ENCODE measurements at regions not wholly inside any gene's neighbourhood (a gene's known extent, or its start where the extent isn't known, plus 50 kb on each side); places are given as distances from the start of the nearest gene placed in this dataset.

DNA sequence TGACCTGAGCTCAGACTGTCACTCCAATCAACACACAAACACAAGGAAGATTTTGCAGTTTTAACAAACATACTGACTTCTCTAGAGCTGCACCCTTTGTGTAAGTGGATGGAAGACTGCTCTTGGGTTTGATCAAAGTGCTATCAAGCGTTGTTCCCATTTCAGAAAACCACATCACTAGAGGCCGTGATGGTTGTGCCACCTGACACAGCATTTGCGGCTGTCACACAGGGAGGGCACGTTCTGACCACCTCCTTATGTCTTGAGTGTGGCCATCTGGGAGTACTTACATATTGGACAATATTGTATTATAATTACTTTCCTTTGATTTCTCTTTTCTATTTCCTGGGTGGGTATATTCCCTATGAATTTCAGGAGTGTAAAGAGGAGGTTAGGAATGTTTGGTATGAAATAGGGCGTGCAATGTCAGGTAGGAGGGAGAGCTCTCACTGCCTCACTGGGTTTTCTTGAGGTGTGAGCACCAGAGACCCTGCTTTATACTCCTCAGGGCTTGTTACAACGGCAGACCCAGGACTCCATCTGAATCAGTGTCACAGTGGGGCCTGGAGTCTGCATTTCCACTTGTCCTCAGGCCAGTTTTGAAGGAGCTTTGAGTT, 74.3 kb downstream of the SYNE3 start:
- DNase-seq = no peak

DNA sequence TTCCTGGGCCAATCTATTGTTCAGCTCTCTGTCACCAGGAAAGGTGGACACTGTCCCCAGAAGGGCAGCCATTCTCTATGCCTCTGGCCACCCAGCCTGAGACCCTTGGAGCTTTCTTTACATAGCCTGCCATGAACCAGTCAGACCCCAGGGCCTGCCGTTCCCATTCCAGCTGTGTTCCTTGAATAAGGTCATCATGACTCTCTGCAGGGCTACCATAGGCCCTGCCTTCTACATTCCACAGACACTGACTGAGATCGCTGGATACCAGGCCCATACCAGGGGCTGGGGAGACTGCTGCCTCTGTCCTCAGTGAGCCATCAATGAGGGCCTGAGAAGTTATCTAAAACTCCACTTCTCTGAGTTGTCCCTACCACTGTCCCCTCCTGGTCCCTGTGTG, 75.5 kb downstream of the SYNE3 start:
- DNase-seq = no peak

DNA sequence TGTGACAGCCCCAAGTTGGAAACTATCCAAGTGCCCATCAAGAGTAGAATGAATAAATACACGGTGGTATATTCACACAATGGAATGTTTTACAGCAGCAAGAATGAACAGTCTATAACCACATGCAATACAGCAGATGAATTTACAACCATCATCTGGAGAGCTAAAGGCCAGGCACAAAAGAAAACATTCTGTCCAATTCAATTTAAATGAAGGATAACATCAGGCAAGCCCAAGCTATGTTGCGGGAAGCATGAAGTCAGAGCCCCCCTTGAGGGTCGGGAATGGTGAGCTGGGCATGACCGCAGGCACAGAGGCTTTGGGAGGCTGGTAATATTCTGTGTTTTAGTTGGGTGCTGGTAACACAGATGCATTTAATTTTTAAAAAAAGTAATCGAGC, 76.0 kb downstream of the SYNE3 start:
- DNase-seq = no peak

DNA sequence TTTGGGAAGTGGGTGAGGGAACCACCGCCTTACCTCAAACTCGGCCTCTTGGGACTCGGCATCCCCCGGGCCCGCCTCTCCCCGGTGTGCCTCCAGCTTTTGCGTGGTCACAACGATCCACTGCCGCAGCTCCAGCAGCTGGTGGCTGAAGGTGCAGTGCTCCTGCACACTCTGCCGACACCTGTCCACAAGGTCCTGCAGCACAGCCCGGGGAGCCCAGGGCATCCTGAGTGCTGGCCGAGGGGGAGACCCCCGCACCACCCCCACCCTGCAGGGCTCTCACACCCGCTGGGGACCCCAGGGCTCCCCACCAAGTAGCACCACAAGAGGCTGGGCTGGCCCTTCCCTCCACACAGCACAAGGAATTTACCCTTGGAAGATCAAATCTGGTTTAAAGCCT, 76.6 kb downstream of the SYNE3 start:
- DNase-seq = no peak

DNA sequence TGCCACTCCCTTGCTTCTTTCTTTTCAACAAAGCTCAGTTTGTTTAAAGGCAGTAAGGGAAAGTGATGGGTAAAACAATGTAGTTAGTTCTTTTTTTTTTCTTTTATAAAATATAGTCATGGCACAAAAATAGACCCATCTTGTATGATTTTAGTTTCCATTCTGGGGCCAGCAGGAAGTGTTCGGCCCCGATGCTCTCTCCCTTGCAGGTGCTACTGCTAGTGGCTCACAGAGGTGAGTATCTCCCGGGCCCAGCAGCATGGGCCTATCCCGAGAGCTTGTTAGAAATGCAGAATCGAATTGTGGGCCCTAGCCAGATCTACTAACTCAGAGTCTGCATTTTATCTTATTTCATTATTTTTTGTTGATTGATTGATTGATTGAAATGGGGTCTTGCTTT, 78.7 kb downstream of the SYNE3 start:
- DNase-seq = no peak

DNA sequence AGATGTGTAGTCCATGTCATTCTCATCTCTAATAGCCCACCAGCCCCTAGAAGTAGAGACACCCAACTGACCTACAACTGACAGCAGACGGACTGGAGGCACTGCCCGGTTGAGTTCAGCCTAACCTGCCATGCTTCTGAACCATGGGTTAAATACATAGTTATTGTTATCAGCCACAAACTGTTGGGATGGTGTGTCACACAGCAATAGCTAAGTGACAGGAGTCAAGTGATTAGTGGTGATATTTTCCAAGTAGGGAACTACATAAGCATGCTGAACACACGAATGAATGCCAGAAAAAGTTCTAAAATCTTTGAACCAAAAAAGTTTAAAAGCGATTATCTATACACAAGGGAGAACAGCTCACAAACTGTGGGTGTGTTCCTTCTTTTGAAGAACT, 80.1 kb downstream of the SYNE3 start:
- no peak for DNase-seq

DNA sequence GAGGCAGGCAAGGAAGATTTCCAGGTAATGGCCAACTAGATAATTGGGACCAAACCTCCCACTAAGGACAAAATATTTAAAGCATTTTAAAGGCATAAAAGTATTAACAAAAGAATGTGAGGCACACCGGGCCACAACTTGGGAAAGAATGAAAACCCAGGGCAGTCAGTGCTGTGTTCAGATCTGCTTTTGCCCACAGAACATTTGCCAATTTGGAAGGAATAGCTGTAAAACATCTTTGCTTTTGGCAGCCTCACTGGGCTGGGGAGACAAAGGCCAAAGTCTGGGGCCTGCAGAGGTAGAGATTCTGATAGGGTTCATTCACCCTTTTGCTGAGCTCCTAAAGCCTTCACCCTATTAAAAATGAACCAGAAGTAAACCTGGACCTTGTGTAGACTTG, 82.3 kb downstream of the SYNE3 start:
- DNase-seq = no peak

DNA sequence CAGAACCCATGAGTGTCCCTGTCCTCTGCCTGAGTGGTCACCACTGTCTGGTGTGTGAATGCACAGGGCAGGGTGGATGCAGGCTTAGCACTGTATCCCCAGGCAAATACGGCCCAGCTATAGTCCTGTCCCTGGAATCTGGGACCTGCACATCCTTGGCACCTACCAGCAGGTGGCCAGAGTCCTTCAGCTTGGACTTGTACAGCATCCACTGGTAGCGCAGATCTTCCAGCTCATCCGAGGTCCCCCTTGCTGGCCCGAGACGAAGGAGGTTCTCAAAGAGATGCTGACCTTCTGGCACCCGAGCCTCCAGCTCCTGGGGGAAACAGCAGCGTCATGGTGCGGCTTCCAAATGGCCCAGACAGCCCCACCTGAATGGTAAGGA, 83.4 kb downstream of the SYNE3 start:
- DNase-seq = no peak

DNA sequence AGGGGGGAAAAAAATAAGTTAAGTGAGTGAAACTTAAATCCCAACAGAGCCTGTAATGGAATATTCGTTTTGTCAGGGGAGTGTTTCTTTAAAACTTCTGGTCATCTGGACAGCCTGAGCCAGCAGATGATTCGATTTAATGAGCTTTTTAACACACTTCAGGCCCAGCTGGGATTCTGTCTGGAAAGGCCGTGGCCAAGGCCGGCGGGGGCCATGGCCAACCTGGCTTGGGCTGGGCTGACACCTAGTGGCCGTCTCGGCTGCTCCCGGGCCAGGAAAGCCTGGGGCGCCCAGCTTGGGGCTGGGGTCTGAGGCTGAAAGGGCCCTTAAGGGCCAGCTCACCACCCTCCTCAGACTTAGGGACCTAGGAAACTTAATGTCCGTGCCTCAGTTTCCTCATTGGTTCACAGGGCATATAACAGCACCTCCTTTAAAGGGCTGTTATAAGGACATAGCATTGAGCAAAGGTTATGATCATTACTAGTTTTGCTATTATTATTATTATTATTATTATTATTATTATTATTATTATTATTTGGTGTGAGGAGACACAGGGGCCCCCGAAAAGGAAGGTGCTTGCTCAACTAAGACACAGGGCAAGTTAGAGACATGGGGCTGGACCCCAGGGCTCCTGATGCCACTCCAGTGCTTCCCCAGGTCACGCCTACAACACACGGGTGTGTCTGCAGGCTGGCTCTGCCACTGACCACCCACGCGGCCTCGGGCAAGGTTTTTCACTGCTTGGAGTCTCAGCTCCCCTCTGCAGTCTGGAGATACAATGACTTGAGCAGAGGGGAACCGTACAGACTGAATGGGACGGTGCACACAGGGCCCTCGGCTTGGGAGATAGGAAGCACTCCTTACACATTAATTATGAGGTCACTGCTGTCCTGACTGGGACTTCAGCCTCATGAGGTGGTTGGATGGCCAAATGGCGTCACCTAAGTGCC, 84.0 kb downstream of the SYNE3 start:
- DNase-seq = no peak

DNA sequence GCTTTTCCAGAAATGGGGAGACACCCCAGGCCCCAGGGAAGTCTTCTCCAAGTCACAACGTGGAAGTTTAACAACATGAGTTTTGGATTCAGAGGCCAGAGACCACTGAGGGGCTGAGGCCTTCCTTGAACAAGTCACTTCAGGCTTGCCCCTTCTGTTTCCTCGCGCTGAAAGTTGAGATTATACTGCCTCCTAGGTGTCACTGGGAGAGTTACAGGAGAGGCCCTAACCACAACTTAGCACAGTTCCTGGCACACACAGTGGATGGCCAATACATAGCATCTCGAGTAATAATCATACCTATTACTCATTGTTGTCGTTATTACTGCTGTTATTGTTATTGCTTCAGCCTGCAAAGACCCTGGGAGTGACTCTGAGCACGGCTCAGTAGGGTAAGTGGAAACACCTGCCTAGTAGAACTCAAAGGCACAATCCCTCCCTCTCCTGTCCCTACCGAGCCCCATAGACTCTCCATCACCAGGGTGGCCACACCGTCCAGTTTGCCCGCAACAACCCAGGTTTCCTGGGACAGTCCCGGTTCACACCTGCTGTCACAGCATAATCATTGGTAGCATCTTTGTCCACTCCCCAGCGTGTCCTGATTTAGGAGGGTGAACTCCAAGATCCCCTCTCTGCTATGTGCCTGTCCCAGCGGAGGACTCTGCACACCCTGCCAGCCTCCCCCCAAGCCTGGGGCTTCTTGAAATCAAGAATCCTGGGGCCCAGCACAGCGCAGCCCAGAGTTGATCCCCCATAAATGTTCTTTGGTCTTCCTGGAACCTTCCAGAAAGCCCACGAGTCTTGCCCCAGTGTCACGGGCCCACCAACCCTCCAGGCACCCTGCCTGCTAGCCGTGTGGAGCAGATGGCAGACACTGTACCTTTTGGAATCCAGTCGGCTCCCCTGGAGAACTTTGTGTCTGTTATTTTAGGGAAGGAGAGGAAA, 85.0 kb downstream of the SYNE3 start:
- no peak for DNase-seq

DNA sequence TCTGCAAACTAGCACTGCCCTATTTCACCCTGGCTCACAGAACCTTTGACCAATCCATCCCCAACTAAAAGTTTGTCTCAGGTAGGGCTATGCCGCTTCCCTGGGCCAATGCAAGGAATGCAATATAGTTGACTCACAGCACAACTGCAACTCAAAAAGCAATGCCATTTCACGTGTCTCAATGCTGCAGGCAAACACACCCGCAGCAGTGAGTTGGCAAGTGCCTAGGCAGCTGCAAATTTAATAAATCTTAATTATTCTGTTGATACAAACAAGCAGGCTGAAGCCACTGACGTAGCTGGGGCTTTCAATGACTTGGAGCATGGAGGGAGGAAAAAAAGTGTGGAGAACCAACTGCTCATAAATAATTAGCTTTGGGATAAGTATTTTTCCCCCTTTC, 87.9 kb downstream of the SYNE3 start:
- no peak for DNase-seq

DNA sequence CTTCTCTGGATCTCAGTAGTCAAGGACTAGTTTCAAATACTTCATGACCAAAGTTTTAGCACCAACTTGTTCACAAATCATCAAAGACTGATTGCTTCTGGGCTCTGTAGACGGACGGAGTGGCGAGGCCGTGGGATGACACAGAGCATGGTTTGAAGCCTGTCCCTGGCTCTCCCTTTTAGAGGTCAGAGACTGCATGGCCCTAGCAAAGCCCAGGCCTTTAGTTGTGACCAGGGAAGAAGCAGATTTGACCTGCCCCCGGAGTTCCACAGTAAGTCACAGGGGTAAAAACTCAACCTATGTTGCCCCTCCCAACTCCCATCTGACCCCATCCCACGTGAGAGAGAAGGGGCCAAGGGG, 90.4 kb downstream of the SYNE3 start:
- DNase-seq = no peak

DNA sequence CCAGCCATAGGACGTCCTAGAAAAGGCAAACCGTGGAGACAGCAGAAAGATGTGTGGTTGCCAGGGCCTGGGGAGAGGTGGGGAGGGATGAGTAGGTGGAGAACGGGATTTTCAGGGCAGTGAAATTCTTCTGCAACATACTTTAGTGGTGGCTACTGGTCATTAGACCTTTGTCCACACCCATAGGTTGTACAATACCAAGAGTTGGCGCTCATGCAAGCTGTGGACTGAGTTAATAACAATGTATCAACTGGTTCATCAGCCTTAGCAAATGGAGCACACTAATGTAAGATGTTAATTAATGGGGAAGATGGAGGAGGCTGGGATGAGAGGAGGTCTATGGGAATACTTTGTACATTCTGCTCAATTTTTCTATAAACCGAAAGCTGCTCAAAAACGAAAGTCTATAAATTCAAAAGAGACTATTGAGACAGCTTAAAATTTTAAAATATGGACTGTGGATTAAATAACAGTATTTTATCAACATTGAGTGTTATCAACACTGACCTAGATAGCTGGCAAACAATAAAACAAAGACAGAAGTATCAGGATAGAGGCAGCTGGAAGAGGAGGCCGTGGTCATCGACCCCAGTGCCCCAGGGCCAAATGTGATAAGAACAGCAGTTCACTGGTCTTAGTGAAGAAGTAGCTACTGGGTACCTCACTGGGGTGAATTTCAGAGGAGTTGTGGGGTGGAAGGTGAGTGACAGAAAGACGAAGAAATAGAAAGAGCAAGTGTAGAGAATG, 90.9 kb downstream of the SYNE3 start:
- no peak for DNase-seq

DNA sequence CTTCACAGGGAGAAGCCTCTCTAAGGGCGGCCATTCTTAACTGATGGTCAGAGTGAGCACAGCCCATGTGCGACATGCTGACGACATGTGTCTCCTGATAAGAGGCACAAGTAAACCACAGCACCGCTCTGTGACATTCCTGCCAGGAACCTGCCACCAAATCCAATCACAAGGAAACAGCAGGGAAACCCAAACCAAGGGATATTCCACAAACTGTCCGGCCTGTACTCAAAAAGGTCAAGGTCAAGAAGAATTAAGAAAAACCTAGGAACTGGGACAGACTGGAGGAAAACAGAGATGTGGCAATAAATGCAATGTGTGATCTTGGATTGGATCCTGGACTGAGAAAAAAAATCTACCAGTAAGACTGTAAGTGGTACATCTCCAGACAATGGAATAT, 91.9 kb downstream of the SYNE3 start:
- no peak for DNase-seq

DNA sequence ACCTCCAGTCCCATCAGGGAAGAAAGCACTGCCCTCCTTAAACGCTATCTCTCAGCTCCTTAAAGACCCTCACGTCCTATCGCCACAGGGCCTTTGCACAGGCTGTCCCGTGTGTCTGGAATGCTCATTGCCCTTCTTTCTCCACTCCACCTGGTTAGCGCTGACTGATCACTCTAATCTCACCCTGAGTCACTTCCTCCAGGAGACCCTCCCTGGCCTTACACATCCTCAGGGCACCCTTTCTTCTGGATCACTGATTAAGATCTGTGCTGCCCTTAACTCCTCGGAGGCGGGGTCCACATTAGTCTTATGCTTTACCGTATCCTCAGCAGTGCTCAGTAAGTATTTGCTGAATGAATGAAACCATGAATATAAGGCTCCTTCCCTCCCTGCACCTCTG, 94.7 kb downstream of the SYNE3 start:
- no peak for DNase-seq

DNA sequence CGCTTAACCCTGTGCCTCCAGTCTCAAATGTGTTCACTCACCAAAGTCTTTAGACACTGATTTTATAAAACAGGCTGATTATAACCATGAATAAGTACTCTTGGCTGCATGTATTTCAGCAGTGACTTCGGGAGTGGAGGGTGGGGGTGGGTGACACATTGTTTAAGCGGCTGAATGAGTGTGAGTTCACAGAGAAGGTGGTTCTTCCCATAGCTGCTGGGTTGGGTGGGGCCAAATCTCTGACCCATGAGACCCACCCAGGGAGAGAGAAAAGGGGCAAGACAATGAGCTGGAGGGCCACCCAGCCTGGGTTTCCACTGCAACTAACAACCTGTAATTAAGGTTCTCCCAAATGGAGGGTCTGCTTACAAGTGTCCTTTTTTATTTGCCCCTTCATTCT, 96.4 kb downstream of the SYNE3 start:
- DNase-seq = no peak

DNA sequence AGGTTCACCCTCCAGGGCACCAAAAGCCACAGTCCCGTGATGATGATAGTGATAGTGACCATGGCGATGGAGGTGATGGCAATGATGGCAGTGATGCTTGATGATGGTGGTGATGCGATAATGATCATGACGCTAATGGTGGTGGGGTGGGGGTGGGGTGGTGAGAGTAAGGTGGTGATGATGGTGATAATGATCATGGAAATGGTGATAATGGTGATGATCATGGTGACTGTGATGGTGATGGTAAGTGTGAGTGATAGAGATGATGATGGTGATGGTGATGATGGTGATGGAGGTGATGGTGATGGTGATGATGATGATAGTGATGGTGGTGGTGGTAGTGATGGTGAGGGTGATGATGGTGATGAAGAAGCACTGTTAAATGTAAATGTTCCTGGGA, 96.9 kb downstream of the SYNE3 start:
- DNase-seq = no peak

DNA sequence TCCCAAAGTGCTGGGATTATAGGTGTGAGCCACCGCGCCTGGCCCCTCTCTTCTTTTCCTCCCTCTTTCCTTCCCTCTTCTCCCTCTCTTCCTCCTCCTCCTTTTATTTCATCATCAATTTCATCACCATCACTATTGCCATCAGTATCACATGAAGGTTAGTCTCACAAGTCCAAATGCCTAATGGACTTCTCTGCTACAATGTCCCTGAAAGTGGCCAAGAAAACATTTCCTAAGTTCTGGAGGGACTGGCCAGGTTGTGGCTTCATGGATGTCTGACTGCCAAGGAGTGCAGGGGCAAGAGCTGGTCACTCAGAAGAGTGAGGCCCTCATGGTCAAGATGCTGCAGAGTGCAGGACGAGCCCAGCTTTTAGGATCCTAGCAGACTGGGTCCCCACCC, 97.6 kb downstream of the SYNE3 start:
- DNase-seq = no peak

DNA sequence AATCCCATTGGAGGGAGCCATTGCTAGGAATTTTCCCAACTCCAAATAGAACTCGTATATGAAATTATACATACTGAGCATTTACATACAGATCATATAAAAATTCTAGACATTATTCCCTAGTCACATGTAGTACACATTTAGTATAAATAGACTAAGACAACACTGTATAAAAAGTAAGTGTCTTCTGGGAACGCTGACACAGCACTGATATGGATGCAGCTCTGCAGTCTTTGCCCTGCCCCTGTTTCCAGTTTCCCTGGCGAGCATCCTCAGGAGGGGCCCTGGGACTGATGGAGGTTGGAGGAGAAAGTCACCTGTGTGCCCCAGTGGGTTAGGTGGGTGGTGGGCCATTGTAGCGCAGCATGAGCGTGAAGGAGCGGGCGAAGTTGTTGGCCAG, 97.8 kb upstream of the CLMN start:
- no peak for DNase-seq

DNA sequence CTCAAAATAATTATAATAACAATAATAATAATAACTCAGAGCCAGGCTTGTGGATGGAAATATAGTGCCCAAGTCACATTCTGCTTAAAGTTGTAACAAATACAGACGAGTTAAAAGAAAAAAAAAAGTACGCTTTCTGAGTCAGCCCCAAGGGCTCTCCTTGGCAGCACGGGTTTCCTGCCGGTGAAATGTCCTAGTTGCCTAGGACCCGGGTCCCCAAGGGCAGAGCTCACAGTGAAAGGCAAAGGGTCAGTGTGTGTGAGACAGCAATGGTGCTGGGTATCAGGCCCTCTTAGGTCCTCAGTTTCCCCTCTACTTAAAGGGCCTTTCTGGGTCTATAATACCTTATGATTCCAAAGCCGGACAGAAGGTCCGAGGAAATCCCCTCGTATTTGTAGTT, 96.3 kb upstream of the CLMN start:
- DNase-seq = no peak

DNA sequence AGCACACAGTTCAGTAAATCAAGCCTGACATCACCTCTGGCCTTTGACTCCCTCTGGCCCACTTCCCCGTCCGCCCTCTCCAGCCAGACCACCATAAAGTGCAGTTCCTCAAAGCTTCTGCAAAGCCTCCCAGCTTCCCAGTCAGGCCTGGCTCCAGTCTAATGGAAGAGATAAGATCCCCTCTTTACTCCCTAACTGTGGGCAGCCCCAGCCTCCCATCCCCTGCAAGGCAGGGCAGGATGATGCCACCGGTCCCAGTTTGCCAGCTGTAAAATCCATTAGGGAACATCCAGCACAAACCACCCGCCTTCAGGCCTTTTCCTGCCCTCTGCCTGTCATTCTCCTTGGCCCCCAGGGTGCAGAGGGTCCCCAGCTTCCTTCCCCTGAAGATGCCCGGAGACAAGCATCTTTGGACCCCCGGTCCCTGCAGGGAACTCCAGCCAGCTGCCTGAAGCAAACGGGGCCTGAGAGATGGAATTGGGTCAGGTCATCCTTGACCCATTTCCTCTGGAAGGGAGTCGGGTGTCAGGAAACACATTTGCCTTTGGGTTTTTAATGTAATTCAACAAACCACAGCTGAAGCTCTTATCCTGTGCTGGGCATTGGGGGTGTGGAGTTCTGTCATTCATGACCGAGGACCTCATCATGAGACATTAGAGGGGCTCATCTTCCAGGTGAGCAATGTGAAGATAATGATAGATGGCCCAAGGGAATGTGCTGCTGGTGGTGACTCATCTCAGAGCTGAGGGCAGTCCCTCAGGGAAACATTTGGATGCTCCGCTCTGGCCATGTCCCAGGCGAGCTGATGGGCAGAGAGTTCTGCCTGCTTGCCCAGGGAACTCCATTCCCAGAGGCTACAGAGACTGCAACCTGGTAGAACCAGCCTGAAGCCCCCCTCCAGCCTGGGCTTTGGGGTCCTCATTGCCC, 93.8 kb upstream of the CLMN start:
- no peak for DNase-seq

DNA sequence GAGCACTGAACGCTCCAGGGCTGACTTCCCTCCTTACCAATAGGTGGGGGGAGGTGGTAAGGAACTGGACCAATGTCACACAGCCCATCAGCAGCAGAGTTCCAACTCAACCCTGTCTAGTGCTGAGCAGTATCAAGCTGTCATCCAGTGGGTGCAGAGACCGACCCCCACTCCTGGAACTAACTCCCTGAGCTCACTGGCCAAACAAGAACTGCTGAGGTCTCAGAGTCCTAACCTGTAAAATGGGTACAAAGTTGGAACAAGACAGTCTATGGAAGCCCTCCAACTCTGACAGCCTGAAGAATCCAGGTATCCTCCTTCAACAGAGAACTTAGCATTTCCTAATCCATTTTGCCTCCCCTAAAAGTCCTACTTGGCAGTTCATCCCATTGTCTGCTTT, 91.1 kb upstream of the CLMN start:
- DNase-seq = no peak

Data from NCI-H2107 (cell line).